DMS114 treated with DMSO at 0.1 percent for 48 hours (cell line): ENCODE measurements at regions not wholly inside any gene's neighbourhood (a gene's known extent, or its start where the extent isn't known, plus 50 kb on each side); places are given as distances from the start of the nearest gene placed in this dataset.
"Not testable (repeated sequence)": the region's sequence is repeated elsewhere in the genome, so short reads cannot be mapped to it uniquely, and the experiment has no call there.

Experiments
- DNase-seq: peaks from one replicate; lab custom pipeline; 2025; ENCODE audit not compliant: unreplicated experiment; lab: John Stamatoyannopoulos, UW

DNA sequence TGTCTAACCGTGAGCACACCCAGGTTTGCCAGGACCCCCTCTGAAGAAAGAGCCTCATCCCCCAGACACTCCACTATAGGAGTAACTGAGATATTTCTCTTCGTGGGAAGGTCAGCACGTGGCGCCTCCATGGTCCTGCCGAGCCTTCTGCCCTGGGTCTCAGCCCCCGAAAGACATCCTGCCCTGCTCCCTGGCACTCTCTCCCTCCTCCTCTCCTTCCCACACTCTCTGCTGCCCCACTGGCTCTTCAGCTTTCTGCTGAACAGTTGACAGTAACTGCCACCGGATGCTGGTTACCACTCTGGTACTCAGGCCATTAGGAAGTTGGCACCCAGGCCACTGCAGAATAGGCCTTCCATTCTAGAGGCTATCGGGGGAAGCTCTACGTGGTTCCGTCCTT lies 185.2 kb downstream of the UACA start:
- DNase-seq: no peak

DNA sequence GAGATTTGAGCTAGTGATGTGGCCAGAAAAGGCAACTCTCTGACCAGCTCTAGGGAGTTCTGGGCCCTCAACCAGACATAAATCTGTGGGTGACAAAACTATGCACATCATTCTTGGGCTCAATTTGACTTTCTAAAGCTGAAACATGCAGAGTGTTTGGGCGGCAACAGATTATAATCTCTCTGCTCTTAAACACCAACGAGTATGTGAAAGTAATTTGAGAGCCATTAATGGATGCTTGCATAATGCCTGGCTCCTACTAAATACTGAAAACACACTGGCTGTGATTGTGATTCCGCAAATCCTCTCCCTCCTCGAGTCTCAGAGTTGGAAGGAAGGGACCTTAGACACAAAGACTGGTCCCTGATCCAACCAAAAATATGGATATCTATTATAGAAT lies 186.7 kb downstream of the UACA start:
- no peak for DNase-seq

DNA sequence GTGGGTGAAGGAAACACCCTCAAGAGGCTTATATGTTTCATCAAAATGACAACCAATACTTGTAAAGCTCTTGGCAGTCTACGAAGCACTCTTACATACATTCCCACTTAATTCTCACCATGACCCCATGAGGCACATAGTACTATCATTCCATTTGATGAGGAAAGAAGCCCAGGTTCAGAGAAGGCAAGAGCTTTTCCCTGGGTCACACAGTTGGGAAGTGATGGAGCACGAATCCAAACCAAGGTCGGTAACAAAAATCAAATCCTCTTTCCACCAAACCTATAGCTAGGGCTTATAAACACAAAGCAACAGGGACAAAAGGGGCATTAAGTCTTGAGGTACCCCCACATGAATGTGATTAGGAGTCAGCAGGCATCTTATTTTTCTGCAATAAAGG lies 187.1 kb downstream of the UACA start:
- no peak for DNase-seq

DNA sequence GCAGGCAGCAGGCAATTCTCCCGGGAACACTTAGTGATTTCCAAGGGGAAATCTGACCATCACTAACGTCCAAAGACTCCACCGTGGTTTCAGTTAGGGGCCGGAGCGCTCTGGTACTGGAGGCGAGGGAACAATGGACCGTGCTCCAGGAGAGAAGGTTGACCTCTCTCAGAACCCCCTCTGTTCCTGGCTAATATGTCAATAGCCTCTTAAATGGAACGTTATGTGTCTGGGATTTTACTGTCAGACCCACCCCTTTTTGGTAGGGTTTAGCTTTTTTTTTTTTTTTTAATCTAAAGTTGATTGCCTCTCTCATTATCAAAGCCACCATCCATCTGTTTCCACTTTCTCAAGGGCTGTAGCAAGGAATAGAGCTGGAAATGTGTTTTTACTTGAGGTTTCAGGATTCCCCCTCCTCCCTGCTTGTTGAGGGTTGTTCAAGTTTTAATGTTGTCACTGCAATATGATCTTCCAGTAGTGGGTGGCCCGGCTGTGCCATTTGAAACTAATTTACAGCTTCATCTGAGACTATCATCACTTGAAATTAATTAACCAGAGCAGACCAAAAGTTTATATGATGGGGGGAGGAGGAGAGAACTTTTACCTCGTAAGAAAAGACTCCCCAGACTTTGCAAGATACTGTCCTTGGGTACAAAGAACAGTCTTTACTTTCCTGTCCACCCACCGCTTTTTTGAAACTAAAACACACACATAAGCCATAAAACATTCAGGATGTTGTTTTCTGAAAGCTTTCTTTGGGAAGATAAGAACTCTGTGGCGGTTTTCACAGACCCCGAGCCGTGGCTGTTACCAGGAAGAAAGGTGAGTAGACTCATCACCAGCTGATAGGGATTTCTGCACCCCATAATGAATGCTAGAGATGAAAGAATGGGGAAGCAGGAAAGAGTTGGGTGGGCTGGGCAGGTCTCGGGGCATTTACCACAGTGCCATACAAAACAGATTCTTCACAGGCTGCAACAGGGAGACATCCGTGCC lies 187.8 kb downstream of the UACA start:
- DNase-seq: no peak

DNA sequence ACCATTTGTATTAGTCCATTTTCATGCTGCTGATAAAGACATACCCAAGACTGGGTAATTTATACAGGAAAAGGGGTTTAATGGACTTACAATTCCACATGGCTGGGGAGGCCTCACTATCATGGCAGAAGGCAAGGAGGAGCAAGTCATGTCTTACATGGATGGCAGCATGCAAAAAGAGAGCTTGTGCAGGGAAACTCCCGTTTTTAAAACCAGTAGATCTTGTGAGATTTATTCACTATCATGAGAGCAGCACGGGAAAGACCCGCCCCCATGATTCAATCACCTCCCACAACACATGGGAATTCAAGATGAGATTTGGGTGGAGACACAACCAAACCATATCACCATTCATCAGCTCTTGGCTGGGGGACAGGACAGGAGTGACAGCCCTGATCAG lies 189.0 kb downstream of the UACA start:
- not testable (repeated sequence) for DNase-seq

DNA sequence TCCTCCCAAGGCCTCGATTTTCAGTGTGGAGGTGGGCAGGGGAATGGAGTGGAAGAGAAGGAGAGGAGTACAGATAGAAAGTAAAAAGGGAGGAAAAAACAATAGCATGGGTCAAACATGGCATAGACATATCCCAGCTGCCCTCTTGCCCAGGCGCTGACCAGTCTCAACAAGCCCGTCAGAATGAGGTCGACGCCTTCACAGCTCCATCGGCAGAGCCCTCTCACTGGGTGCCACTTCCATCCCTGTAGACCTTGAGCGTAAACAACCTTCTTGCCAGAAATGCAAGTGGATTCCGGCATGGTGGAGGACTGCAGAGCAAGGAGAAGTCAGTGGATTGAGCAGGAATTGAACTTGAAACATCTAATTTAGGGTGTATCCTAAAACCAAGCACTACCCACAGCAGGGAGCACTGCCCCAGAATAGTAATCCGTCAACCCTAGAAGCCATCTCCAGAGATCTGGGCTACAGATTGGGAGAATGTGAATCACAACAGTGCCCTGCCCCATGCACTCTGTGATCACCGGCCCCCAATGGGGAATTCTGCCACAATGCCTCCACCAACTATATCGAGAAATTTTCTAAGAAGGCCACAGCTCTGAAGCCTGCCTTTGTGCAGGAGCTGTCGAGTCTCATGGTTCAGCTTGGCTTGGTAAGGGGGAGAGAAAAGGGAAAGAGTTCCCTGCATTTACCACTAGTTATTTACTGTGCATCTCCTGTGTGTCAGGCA lies 190.1 kb downstream of the UACA start:
- DNase-seq: no peak

DNA sequence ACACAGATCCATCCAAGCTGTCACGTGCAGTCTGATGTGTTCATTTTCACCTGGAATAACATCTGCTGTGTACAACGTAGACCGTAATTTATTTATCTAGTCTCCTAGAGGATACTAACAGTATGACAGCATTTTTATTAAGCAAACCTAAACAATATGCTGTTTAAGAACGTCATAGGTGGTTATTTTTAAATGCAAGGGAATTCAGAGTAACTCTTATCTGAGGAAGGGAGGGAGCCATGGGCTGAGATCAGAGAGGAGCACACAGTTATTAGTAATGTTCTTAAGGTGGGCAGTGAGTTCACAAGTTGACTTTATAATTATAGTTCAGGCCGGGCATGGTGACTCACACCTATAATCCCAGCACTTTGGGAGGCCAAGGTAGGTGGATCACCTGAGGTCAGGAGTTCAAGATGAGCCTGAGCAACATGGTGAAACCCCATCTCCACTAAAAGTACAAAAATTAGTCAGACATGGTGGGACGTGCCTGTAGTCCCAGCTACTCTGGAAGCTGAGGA lies 193.6 kb downstream of the UACA start:
- DNase-seq: no peak

DNA sequence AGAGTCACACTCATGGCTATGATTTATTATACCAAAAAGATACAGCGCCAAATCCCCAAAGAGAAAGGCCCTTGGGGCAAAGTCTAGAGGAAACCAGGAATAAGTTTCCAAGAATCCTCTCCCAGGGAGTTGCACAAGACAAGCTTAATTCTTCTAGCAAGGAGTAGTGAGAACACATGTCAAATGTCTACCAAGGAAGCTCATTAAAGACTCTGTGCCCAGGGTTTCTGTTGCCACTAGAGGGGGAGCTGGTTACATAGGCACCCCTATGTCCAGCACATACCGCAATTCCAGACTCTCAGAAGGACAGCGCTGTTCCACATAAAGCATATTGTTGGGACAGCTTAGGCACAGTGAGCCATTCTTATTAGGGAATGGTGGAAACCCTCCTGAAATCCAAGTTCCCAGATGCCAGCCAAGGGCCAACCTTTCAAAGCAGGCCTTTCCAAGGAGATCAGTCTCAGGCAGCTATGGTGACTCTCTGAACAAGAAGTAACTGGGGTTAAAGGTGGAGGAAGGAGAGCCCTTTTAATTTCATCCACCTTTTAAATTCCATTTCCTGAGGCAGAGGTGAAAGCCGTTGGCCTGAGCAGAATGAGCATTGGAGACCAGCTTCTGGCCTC lies 194.2 kb downstream of the UACA start:
- DNase-seq: peak; percentile 53

DNA sequence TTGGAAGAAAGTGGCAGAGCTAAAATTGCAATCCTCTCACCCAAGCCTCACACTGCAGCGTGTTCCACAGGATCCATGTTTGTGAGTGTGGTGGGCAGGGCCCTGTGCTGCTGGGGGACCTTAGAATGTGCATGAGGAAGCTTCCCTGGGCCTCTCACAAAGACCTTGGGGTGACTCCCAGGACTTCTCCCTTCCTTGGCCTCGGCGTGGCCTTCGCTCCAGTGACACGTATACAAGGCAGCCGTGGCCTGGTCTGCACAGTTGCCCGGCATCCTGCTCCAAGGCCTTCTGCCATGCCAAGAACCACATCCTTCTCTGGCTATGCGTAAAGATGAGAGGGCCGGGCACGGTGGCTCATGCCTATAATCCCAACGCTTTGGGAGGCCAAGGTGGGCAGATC lies 196.4 kb downstream of the UACA start:
- DNase-seq: no peak

DNA sequence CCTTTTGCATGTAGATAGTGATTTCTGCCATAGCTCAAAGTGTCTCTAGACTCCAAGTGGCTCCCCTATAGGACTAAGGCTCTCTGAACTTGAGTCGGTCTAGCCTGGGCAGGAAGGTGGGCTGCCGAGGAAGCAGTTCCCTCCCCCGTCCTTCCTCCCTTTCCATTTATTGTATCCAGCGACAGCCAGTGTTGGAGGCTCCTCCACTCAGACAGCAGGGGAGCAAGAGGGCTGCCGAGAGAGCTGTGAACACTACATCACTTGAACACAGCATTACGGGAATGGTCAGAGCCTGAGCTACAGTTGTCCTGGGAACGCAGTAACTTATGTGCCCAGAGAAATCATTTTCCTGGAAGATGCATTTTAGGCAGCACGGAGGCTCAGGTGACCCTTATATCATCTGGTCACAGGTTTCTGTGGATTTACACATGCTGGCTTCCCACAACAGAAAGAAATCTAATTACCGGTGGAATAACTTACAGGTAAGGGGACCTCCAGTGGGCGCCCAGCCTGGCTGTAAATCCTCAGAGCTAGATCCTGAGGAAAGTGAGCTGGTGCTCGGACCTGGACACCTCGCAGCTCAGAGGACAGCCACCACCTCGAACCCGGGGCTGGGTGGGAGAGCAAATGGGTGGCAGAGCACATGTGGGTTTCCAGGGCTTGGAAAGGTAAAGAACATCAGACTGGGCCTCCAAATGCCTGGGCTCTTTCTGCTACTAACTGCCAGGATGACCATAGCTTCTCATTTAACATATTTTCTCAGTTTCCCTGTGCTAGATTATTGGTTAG lies 197.1 kb downstream of the UACA start:
- DNase-seq: no peak

DNA sequence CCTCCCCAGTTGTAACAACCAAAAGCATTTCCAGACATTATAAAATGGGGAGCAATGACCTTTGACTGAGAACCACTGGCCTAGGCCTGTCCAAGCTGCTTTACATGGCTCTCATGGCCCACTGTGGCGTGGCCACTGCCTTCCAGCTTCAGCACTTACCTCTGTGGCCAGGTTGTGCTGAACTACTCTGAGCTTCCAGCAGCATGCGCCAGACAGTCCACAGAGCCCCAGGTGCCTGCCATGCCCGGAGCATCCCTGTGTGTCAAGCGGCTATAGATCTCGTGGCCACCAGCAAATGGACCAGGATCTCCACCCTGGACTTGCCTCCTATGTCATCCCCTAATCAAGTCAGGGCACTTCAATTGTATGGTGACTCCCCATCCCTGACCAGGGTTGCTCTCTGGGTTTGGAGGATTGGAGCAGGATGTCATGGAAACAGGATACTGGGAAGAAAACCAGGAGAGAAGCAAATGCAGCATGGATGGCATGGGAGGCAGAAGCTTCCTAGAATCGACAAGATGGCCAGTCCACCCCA lies 199.7 kb downstream of the UACA start:
- no peak for DNase-seq

DNA sequence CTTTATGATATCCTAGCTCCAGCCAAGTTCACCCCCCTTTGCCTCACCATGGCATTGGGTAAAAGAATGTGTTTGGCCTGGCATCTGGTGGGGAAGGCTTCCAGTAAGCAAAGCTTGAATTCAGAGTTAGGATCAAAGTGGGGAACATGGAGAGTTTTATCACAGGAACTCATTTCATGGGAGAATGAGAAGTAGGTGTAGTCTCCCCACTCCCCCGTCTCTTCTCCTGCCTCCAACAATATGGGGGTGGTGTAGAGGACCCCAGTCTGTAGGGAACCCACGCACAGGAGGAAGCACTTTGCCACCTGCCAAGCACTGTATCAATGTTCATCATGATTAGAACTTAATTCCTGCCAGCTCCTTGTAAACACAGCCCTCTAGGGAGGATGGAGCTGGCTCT lies 200.5 kb downstream of the UACA start:
- no peak for DNase-seq

DNA sequence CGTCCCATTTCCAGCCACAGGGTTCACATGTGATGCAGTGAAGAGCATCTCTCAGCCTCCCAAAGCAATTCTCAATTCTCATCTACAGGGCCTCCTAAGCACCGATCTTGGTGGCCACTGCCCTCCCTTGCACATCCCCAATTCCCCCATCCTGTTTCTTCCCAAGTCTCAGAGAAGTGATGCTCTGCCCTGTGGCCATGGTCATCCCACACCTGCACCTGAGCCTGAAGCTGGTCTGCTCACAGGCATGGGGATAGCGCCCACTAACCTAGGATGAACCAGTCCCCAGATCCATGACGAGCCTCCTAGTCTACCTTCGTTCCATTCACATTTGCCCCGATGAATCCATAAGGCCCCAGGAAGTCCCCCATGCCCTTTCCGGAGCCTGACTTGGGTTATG lies 201.5 kb downstream of the UACA start:
- DNase-seq: no peak

DNA sequence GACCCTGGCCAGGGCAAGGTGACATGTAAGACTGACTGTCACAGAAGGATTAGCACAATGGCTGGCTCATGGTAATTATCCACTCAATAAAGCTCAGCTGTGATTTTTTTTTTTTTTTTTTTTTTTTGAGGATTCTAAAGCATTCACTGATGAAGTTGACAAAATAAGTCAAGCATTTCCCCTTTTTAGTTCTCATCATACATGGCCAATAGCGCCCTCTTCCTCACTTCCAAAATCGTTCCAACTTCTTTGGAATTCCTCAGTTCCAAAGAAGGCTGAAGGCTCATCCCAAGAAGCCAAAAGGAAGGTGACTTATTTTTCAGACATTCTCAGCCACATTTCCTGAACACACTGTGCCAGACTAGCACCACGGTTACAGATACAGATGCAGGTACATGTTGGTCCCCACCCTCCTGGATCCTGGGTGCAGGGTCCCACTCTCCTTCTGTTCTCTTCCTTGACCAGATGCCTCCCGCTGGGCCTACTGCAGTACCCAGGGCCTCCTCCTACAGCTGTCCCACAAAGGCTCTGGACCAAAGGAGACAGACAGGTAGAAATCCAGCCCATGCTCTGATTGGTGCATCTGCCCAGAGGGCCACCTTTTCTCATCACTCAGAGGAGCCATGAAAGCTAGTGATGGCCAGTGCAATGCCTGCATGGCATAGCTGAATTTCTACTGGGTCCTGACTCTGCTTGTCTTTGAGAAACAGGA lies 202.6 kb downstream of the UACA start:
- DNase-seq: no peak

DNA sequence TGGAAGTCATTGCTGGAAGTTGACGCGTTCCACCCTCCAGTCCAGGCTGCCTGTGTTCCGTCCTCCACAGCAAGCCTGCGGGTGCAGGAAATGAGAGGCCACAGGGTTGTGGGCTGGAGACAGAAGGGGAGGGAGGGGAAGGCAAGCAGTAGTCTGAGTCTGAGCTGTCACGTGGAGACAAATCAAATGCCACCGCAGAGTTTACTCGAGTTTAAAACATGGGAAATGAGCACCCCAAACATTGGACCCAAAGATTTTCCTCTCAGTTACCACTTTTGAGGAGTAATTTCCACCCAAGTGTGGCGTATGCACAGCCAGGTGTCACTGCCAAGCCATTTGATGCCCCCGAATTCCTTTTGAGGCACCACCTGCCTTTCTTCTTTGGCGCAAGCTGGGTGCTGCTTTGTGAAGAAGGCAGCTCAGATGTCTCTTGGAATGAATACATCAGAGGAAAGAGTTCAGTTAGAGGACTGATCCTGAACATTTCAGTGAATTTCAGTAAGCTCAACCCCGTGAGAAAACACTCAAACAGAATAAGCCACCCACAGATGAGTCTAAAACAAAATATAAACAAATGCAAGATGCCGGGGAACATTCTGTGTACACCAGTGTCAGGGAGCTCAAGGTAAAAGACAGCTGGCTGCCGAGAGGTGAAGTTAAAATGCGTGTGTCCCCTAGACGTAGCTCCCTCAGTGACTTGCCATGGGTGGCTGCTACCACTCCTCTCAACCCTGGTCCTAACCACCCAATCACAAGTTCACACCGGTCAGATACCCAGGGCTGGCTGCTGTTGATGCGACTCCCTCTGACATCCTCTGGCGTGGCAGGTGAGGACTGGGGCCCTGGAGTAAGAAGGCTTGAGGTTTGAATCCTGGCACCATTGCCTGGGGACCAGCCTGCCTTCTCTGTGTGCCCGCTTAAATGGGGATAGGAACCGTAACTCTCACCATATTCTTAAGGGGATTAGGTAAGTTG lies 203.8 kb downstream of the UACA start:
- no peak for DNase-seq

DNA sequence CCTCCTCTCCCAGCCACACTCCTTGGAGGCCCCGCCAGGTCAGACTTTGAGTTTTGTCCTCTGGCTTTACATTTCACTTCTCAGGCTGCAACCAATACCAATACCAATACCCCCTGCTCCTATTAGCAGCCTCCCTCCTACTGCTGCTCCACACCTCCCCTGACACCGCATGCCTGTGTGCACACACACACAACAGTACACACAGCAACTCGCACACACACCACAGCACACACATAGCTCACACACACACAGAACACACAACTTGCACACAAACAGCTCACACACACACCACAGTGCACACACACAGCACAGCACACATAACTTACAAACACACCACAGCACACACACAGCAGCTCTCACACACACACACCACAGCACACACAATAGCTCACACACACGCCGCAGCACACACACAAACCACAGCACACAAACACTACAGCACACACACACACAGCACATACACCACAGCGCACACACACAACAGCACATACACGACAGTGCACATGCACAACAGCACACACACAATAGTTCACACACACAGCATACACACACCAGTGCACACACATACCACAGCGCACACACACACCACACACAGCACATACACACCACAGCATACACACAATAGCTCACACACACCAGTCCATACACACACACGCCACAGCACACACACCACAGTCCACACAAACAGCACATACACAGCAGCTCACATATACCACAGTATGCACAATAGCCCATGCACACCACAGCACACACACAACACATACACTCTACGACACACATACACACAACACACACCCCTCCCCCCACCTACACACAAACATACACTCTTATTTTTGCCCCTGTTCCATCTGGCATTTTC lies 204.7 kb downstream of the UACA start:
- no peak for DNase-seq

DNA sequence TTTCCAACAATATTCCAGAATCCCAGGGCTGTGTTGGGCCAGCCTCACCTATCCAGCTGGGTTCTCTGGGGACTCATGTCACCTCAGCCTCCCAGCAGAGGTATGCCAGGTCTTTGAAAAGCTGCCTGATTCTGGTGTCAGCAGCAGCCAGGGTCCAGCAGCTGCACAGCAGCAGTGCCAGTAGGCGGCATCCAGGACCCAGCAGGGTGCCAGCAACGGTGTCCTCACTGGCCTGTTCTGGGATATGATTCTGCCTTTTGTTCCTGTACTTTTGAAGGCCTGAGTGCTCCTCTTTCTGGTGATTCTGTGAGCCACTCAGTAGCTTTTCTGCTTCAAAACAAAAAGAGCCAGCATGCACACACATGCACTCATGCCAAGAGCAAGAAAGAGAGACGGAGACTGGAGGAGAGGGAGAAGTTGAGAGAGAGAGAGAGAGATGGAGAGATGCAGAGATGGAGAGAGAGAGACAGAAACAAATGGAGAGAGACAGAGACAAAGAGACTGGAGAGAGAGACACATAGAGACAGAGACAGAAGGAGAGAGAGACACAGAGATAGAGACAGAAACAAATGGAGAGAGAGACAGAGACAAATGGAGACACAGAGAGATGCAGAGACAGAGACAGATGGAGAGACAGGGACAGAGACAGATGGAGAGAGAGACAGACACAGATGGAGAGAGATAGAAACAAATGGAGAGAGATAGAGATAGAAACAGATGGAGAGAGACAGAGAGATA lies 205.7 kb downstream of the UACA start:
- no peak for DNase-seq
